Stomach (tissue), 8 donors: ENCODE measurements at regions not wholly inside any gene's neighbourhood (a gene's known extent, or its start where the extent isn't known, plus 50 kb on each side); places are given as distances from the start of the nearest gene placed in this dataset.

Experiments used
- DNase-seq, 2 donors: peaks; one replicate each; pipeline versions ENCODE4 v3.0.0 to v3.0.0-alpha.2; 2013 to 2019
- H3K27ac ChIP-seq, 5 donors: fragments of 200-600 bp in 4 of 5; sonication (generic) in 4 of 5; one replicate each; pipeline ENCODE4 v1.5.1; 2013 to 2019; ENCODE audit warnings: mild to moderate bottlenecking in 1 of 5, moderate library complexity in 1 of 5
- H3K27me3 ChIP-seq, 3 donors: fragments of 200-600 bp; sonication (generic); one replicate each; pipeline ENCODE4 v1.5.1; 2017 to 2019; ENCODE audit warnings: mixed run types in 1 of 3
- H3K36me3 ChIP-seq, 4 donors: fragments of 200-600 bp; sonication (generic); 1 replicate in 3 of 4; 2 replicates in 1 of 4; pipeline ENCODE4 v1.5.1; 2016 to 2019
- H3K4me1 ChIP-seq, 4 donors: fragments of 200-600 bp; sonication (generic); one replicate each; pipeline ENCODE4 v1.5.1; 2016 to 2019
- H3K4me3 ChIP-seq, 4 donors: fragments of 200-600 bp; sonication (generic) in 3 of 4; one replicate each; pipeline ENCODE4 v1.5.1; 2016 to 2019; ENCODE audit warnings: mild to moderate bottlenecking in 1 of 4
- H3K9me3 ChIP-seq, 4 donors: fragments of 200-600 bp; sonication (generic); one replicate each; pipeline ENCODE4 v1.5.1; 2016 to 2019
- EP300 ChIP-seq: sonication (generic); formaldehyde crosslinking; IDR thresholded peaks from one replicate; pipeline ENCODE4 v1.6.1; 2017; ENCODE audit warnings: antibody characterized with exemption
- POLR2A ChIP-seq, 4 donors: fragments of 450-650 bp; IDR thresholded peaks; one replicate each; pipeline ENCODE4 v1.6.1; 2016; ENCODE audit warnings: antibody characterized with exemption in 4 of 4, control low read depth in 2 of 4, mild to moderate bottlenecking in 1 of 4, moderate library complexity in 1 of 4
- POLR2AphosphoS5 ChIP-seq, 3 donors: sonication (generic); formaldehyde crosslinking; IDR thresholded peaks; one replicate each; pipeline ENCODE4 v1.6.1; 2016; ENCODE audit warnings: antibody characterized with exemption in 3 of 3
- WGBS, 5 donors: extraction: QIAGEN DNeasy Blood & Tissue Kit in 3 of 5; methylation state at CpG; one replicate each; pipeline versions ENCODE4 v1.1.5 to v1.1.7; 2013 to 2018; 5-methylcytosine and 5-hydroxymethylcytosine counted together
- intact Hi-C: fragments of 100-400 bp; cut with DNase I; formaldehyde crosslinking; loops from one replicate; pipeline ENCODE4 v1.15.1; 2023; ENCODE audit warnings: low total_unique reads
- TF ChIP-seq, protein P1 (sequence below), 7 experiments: fragments of 450-650 bp in 4 of 7; fragments of 200-600 bp in 3 of 7; sonication (generic) in 3 of 7; IDR thresholded peaks; one replicate each; pipeline ENCODE4 v1.5.1; 2016 to 2019; ENCODE audit warnings: antibody characterized with exemption in 7 of 7, control low read depth in 2 of 7, mild to moderate bottlenecking in 1 of 7
- donor health status: healthy with polysubstance abuse.
- donor health status: Bipolar disorder and iron deficiency.
- donor health status: healthy.

DNA sequence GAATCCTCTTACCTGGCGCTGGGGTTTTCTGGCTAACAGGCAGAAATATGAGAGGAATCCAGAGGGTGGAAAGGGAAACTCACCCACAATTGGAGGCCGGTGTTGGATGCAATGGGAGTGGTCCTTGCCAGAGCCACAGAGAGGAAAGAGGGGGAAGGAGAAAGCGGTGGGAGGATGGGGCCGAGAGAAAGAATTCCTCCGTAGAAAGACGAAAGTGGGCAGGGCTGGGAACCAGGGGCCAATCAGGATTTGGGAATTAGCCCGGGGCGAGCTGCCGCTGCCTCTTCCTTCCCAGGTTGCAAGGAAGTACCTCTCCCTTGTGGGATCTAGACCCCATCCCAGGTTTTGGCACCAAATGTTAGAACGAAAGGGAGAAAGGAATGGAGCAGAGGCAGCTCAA lies 83.1 kb upstream of the SPIN4 start:
- H3K9me3 ChIP-seq: no peaks in the 10 kb centered on the region

DNA sequence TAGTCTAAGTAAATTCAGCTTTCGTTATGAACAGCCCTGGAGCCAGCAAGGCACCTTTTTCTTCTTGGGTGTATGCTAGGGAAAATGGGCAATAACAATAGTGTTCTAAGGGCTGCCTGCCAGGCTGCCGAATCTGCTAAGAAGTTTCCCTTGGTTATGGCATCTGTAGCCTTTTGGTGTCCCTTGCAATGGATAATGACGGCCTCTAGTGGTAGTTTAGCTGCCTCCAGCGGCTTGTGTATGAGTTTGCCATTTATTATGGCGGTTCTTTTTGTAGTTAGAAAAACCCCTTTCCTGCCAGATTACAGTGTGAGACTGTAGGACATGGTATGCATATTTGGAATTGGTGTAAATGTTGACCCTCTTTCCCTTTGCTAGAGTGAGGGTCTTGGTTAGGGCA lies 78.9 kb upstream of the SPIN4 start:
- intact Hi-C loops: no loop called here

More for the DNA sequence above, 83.1 kb upstream of the SPIN4 start:
- WGBS, 5 donors: 92 to 99% (median 95%) methylated on average over 10 of the region's 10 CpGs
- Histone ChIP-seq H3K36me3 (peaks cover 0 to 10% (median 7%) of the 10 kb centered on the region in 4 donors), H3K27ac (no peak overlapping the region), H3K4me1 (no peaks in the 10 kb centered on the region), H3K4me3 (no peak overlapping the region), H3K27me3 (no peaks in the 10 kb centered on the region)
- TF ChIP-seq, protein P1, sequence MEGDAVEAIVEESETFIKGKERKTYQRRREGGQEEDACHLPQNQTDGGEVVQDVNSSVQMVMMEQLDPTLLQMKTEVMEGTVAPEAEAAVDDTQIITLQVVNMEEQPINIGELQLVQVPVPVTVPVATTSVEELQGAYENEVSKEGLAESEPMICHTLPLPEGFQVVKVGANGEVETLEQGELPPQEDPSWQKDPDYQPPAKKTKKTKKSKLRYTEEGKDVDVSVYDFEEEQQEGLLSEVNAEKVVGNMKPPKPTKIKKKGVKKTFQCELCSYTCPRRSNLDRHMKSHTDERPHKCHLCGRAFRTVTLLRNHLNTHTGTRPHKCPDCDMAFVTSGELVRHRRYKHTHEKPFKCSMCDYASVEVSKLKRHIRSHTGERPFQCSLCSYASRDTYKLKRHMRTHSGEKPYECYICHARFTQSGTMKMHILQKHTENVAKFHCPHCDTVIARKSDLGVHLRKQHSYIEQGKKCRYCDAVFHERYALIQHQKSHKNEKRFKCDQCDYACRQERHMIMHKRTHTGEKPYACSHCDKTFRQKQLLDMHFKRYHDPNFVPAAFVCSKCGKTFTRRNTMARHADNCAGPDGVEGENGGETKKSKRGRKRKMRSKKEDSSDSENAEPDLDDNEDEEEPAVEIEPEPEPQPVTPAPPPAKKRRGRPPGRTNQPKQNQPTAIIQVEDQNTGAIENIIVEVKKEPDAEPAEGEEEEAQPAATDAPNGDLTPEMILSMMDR (IDR thresholded peaks at IDR 0.05): no peak
- TF ChIP-seq EP300 (no peak), POLR2AphosphoS5 (IDR thresholded peaks at IDR 0.05) (no peak), POLR2A (IDR thresholded peaks at IDR 0.05) (no peak)
- no peak for DNase-seq
- intact Hi-C loops: no loop called here

DNA sequence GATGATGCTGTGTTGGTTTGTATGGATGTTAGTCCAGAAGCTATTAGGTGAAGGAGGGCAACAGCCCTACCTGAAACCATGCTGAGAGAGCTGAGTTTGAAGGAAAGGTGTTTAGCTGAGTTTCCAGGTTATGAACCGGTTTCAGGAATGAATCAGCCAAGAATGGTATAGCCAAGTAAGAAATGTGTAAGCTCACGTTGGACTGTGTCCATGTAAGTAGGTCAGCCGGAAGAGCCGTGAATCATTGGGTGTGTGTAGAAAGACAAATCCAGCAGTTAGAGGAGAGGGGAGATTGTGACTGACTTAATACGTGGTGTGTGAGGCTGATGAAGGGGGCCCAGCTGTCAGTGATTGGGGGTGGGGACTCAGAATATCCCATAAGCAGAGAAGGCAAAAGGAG lies 77.2 kb upstream of the SPIN4 start:
- WGBS, 5 donors: 76 to 98% (median 93%) methylated on average over 5 of the region's 5 CpGs
- intact Hi-C loops: no loop called here

More for the DNA sequence above, 78.9 kb upstream of the SPIN4 start:
- no peaks in the 10 kb centered on the region for H3K27me3 ChIP-seq
- 58 to 91% (median 85%) methylated on average over 5 of the region's 5 CpGs for WGBS, 5 donors
- H3K9me3 ChIP-seq: no peaks in the 10 kb centered on the region
- H3K27ac ChIP-seq: no peak overlapping the region
- no peaks in the 10 kb centered on the region for H3K4me1 ChIP-seq
- no peak for DNase-seq
- TF ChIP-seq EP300 (no peak), POLR2A (IDR thresholded peaks at IDR 0.05) (no peak), POLR2AphosphoS5 (IDR thresholded peaks at IDR 0.05) (no peak)
- TF ChIP-seq, protein P1 (IDR thresholded peaks at IDR 0.05): no peak
- peaks cover 0 to 35% (median 25%) of the 10 kb centered on the region in 4 donors for H3K36me3 ChIP-seq
- H3K4me3 ChIP-seq: no peak overlapping the region

DNA sequence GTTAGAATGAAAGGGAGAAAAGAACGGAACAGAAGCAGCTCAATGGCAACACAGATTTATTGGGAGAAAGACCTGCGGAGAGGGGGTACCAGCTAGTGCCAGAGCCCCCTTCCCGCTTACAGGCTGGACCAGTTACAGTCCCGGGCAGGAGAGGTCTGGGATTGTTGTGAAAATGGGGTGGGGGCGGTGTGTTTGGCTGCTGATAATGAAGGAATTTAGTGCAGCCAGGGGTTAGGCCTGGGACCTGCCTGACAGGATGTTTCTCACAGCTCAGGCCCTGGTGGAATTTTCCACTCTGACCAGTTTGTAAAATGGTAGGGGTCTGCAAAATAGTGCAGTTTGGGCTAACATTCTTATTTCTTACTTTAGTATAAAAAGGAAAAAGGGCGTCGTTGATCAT lies 75.4 kb upstream of the SPIN4 start:
- no peak for TF ChIP-seq EP300
- no peak for TF ChIP-seq POLR2A (IDR thresholded peaks at IDR 0.05)
- TF ChIP-seq POLR2AphosphoS5 (IDR thresholded peaks at IDR 0.05): no peak
- TF ChIP-seq, protein P1 (IDR thresholded peaks at IDR 0.05): no peak
- intact Hi-C loops: no loop called here
- Histone ChIP-seq H3K27me3 (no peaks in the 10 kb centered on the region), H3K36me3 (peaks cover 0 to 25% (median 24%) of the 10 kb centered on the region in 4 donors), H3K4me1 (no peaks in the 10 kb centered on the region), H3K4me3 (no peak overlapping the region), H3K27ac (no peak overlapping the region), H3K9me3 (no peaks in the 10 kb centered on the region)
- WGBS, 5 donors: 75 to 89% (median 84%) methylated on average over 7 of the region's 7 CpGs
- DNase-seq: no peak

More for the DNA sequence above, 77.2 kb upstream of the SPIN4 start:
- DNase-seq: no peak
- no peaks in the 10 kb centered on the region for H3K9me3 ChIP-seq
- TF ChIP-seq POLR2A (IDR thresholded peaks at IDR 0.05): no peak
- TF ChIP-seq EP300: no peak
- TF ChIP-seq POLR2AphosphoS5 (IDR thresholded peaks at IDR 0.05): no peak
- TF ChIP-seq, protein P1 (IDR thresholded peaks at IDR 0.05): no peak
- no peaks in the 10 kb centered on the region for H3K27me3 ChIP-seq
- no peak overlapping the region for H3K27ac ChIP-seq
- H3K36me3 ChIP-seq: peaks cover 0 to 35% (median 28%) of the 10 kb centered on the region in 4 donors
- no peak overlapping the region for H3K4me3 ChIP-seq
- H3K4me1 ChIP-seq: no peaks in the 10 kb centered on the region
